GM23248 (cell line): ENCODE measurements at regions not wholly inside any gene's neighbourhood (a gene's known extent, or its start where the extent isn't known, plus 50 kb on each side); places are given as distances from the start of the nearest gene placed in this dataset.

Source experiments
- DNase-seq: peaks from one replicate; pipeline ENCODE4 v3.0.0-alpha.2; 2015
- H2AFZ ChIP-seq: fragments of 200-600 bp; sonication (generic); 2 replicates; pipeline ENCODE4 v1.6.1; 2016; ENCODE audit warnings: antibody characterized with exemption
- H3F3A ChIP-seq: fragments of 200-600 bp; sonication (generic); 2 replicates; pipeline ENCODE4 v1.6.1; 2016; ENCODE audit warnings: mild to moderate bottlenecking, antibody characterized with exemption, mixed run types; ENCODE audit not compliant: insufficient read depth
- H3K27ac ChIP-seq: fragments of 200-600 bp; sonication (generic); 2 replicates; pipeline ENCODE4 v1.5.1; 2016; ENCODE audit warnings: mild to moderate bottlenecking
- H3K27me3 ChIP-seq: fragments of 200-600 bp; sonication (generic); replicated peaks from 2 replicates; pipeline ENCODE4 v1.6.1; 2016; ENCODE audit warnings: mild to moderate bottlenecking; ENCODE audit not compliant: insufficient read depth
- H3K36me3 ChIP-seq: fragments of 200-600 bp; sonication (generic); 2 replicates; pipeline ENCODE4 v1.6.1; 2016; ENCODE audit warnings: low read depth, mild to moderate bottlenecking
- H3K4me1 ChIP-seq: fragments of 200-600 bp; sonication (generic); 2 replicates; pipeline ENCODE4 v1.6.1; 2016; ENCODE audit warnings: mild to moderate bottlenecking; ENCODE audit not compliant: insufficient read depth
- H3K4me2 ChIP-seq: fragments of 200-600 bp; sonication (generic); one replicate; pipeline ENCODE4 v1.6.1; 2016; ENCODE audit warnings: mild to moderate bottlenecking; ENCODE audit not compliant: unreplicated experiment
- H3K4me3 ChIP-seq: fragments of 200-600 bp; sonication (generic); 2 replicates; pipeline ENCODE4 v1.5.1; 2016; ENCODE audit warnings: mild to moderate bottlenecking
- H3K79me2 ChIP-seq: fragments of 200-600 bp; sonication (generic); 2 replicates; pipeline ENCODE4 v1.6.1; 2016; ENCODE audit warnings: mild to moderate bottlenecking; ENCODE audit not compliant: insufficient read depth
- H3K9ac ChIP-seq: fragments of 200-600 bp; sonication (generic); 2 replicates; pipeline ENCODE4 v1.6.1; 2016; ENCODE audit warnings: mild to moderate bottlenecking
- H3K9me2 ChIP-seq: fragments of 200-600 bp; sonication (generic); 2 replicates; pipeline ENCODE4 v1.6.1; 2016; ENCODE audit warnings: mixed run types, mild to moderate bottlenecking, moderate library complexity; ENCODE audit not compliant: insufficient read depth
- H3K9me3 ChIP-seq: fragments of 200-600 bp; sonication (generic); one replicate; pipeline ENCODE4 v1.6.1; 2017; ENCODE audit warnings: low read depth
- H4K20me1 ChIP-seq: fragments of 200-600 bp; sonication (generic); 2 replicates; pipeline ENCODE4 v1.6.0; 2016; ENCODE audit not compliant: insufficient read depth
- EZH2 ChIP-seq: fragments of 200-600 bp; sonication (generic); IDR thresholded peaks from 2 replicates; pipeline ENCODE4 v1.6.1; 2018; ENCODE audit warnings: antibody characterized with exemption, mild to moderate bottlenecking; ENCODE audit not compliant: insufficient read depth, poor library complexity, severe bottlenecking
- EZH2phosphoT487 ChIP-seq: fragments of 200-600 bp; sonication (generic); IDR thresholded peaks from 2 replicates; pipeline ENCODE4 v1.6.1; 2018; ENCODE audit warnings: antibody characterized with exemption, moderate library complexity, mild to moderate bottlenecking, low read depth; ENCODE audit not compliant: insufficient read depth
- WGBS, 2 experiments: methylation state at CpG; one replicate each; pipeline ENCODE4 v1.1.6; 2015 to 2017; ENCODE audit warnings: low lambda C conversion rate in 2 of 2, low coverage in 1 of 2; ENCODE audit errors: missing lambda C conversion rate in 2 of 2; 5-methylcytosine and 5-hydroxymethylcytosine counted together
- in situ Hi-C: fragments of 300-500 bp; cut with MboI; formaldehyde crosslinking; loops from 2 replicates; pipeline ENCODE4 v1.15.0; 2020

GRCh38 chr13:79680485-79680884 is 199.5 kb downstream of the NDFIP2 start:
- Histone ChIP-seq H3K9me2 (no peaks in the 10 kb centered on the region), H3K9ac (no peak overlapping the region), H3F3A (no peaks in the 10 kb centered on the region), H3K9me3 (no peaks in the 10 kb centered on the region), H3K27ac (no peak overlapping the region), H2AFZ (no peak overlapping the region), H4K20me1 (no peaks in the 10 kb centered on the region), H3K4me3 (no peak overlapping the region), H3K4me1 (no peaks in the 10 kb centered on the region), H3K27me3 (no peaks in the 10 kb centered on the region), H3K36me3 (no peaks in the 10 kb centered on the region), H3K4me2 (no peak overlapping the region), H3K79me2 (no peaks in the 10 kb centered on the region)
- no peak for DNase-seq
- TF ChIP-seq EZH2 (no peak), EZH2phosphoT487 (no peak)
- in situ Hi-C loops: no loop called here

- Histone ChIP-seq H3K36me3 (no peaks in the 10 kb centered on the region), H3K27me3 (no peaks in the 10 kb centered on the region), H3K9me2 (no peaks in the 10 kb centered on the region), H3F3A (no peaks in the 10 kb centered on the region), H3K9me3 (no peaks in the 10 kb centered on the region), H3K4me1 (no peaks in the 10 kb centered on the region), H3K9ac (no peak overlapping the region), H4K20me1 (no peaks in the 10 kb centered on the region), H3K79me2 (no peaks in the 10 kb centered on the region), H3K4me3 (no peak overlapping the region), H3K27ac (no peak overlapping the region), H2AFZ (no peak overlapping the region), H3K4me2 (no peak overlapping the region)
- in situ Hi-C loops: loop anchor here (5.0 kb wide), 1 partner anchor 668 kb away; no protein-coding TSS in a partner anchor
- no peak for TF ChIP-seq EZH2
- TF ChIP-seq EZH2phosphoT487: no peak
- whole genome bisulfite sequencing, 2 experiments: 1 to 2% methylated on average over 2 of the region's 2 CpGs
- peak; percentile 81 for DNase-seq
Measured at GRCh38 chr13:79679334-79679733, 198.4 kb downstream of the NDFIP2 start.

- no peaks in the 10 kb centered on the region for H3F3A ChIP-seq
- no peaks in the 10 kb centered on the region for H3K9me2 ChIP-seq
- H3K9me3 ChIP-seq: no peaks in the 10 kb centered on the region
- 69 to 73% methylated on average over 2 of the region's 2 CpGs for WGBS, 2 experiments
- no peak for TF ChIP-seq EZH2
- no peak for TF ChIP-seq EZH2phosphoT487
- no peak overlapping the region for H2AFZ ChIP-seq
- H3K4me2 ChIP-seq: no peak overlapping the region
- H3K27me3 ChIP-seq: no peaks in the 10 kb centered on the region
- H3K4me1 ChIP-seq: no peaks in the 10 kb centered on the region
- H3K36me3 ChIP-seq: no peaks in the 10 kb centered on the region
- peak; percentile 28 for DNase-seq
- no peaks in the 10 kb centered on the region for H4K20me1 ChIP-seq
- H3K9ac ChIP-seq: no peak overlapping the region
- H3K79me2 ChIP-seq: no peaks in the 10 kb centered on the region
- no peak overlapping the region for H3K27ac ChIP-seq
- no peak overlapping the region for H3K4me3 ChIP-seq
- in situ Hi-C loops: loop anchor here (5.0 kb wide), 1 partner anchor 669 kb away; no protein-coding TSS in a partner anchor
Measured at GRCh38 chr13:79678100-79678499, 197.1 kb downstream of the NDFIP2 start.

GRCh38 chr13:79675931-79676660 is 195.1 kb downstream of the NDFIP2 start:
- Histone ChIP-seq H3K27me3 (no peaks in the 10 kb centered on the region), H4K20me1 (no peaks in the 10 kb centered on the region), H2AFZ (no peak overlapping the region), H3K27ac (no peak overlapping the region), H3K79me2 (no peaks in the 10 kb centered on the region), H3K4me1 (no peaks in the 10 kb centered on the region), H3K9me3 (no peaks in the 10 kb centered on the region), H3K9me2 (no peaks in the 10 kb centered on the region), H3K36me3 (no peaks in the 10 kb centered on the region), H3K4me2 (no peak overlapping the region), H3F3A (no peaks in the 10 kb centered on the region), H3K9ac (no peak overlapping the region), H3K4me3 (no peak overlapping the region)
- WGBS, 2 experiments: 89 to 91% methylated on average over 7 of the region's 7 CpGs
- no peak for TF ChIP-seq EZH2phosphoT487
- no peak for TF ChIP-seq EZH2
- no peak for DNase-seq
- in situ Hi-C loops: loop anchor here (5.0 kb wide), 1 partner anchor 671 kb away; no protein-coding TSS in a partner anchor
